Loucy (cell line): ENCODE measurements at regions not wholly inside any gene's neighbourhood (a gene's known extent, or its start where the extent isn't known, plus 50 kb on each side); places are given as distances from the start of the nearest gene placed in this dataset.

Experiments
- H2AFZ ChIP-seq: fragments of 200-600 bp; sonication (generic); 2 replicates; pipeline ENCODE4 v1.6.0; 2016; ENCODE audit warnings: antibody characterized with exemption, mild to moderate bottlenecking, low read length, moderate library complexity
- H3F3A ChIP-seq: fragments of 200-600 bp; 2 replicates; pipeline ENCODE4 v1.6.0; 2016; ENCODE audit warnings: antibody characterized with exemption, low read depth, mild to moderate bottlenecking
- H3K27me3 ChIP-seq: fragments of 200-600 bp; sonication (generic); 2 replicates; pipeline ENCODE4 v1.6.1; 2014; ENCODE audit warnings: low read length, mild to moderate bottlenecking; ENCODE audit not compliant: insufficient read depth, poor library complexity, severe bottlenecking
- H3K36me3 ChIP-seq: fragments of 200-600 bp; sonication (generic); 2 replicates; pipeline ENCODE4 v1.6.1; 2016; ENCODE audit warnings: low read length; ENCODE audit not compliant: insufficient read depth
- H3K4me1 ChIP-seq: fragments of 200-600 bp; sonication (generic); 2 replicates; pipeline ENCODE4 v1.5.1; 2014; ENCODE audit warnings: low read length, mild to moderate bottlenecking; ENCODE audit not compliant: insufficient read depth, poor library complexity, severe bottlenecking
- H3K4me2 ChIP-seq: fragments of 200-600 bp; sonication (generic); 2 replicates; pipeline ENCODE4 v1.6.0; 2014; ENCODE audit warnings: antibody characterized with exemption, low read length, low read depth, mild to moderate bottlenecking; ENCODE audit not compliant: poor library complexity, severe bottlenecking
- H3K4me3 ChIP-seq: fragments of 200-600 bp; sonication (generic); 2 replicates; pipeline ENCODE4 v1.5.1; 2014; ENCODE audit warnings: low read length, mild to moderate bottlenecking, mixed read lengths; ENCODE audit not compliant: poor library complexity, severe bottlenecking
- H3K79me2 ChIP-seq: fragments of 200-600 bp; sonication (generic); 2 replicates; pipeline ENCODE4 v1.6.1; 2014; ENCODE audit warnings: low read length; ENCODE audit not compliant: insufficient read depth
- H3K9ac ChIP-seq: fragments of 200-600 bp; sonication (generic); 2 replicates; pipeline ENCODE4 v1.6.0; 2014; ENCODE audit warnings: mild to moderate bottlenecking, low read depth, low read length, moderate library complexity; ENCODE audit not compliant: poor library complexity, severe bottlenecking
- H3K9me2 ChIP-seq: fragments of 200-600 bp; sonication (generic); replicated peaks from 2 replicates; pipeline ENCODE4 v1.6.1; 2016; ENCODE audit warnings: low read depth, low read length, mixed read lengths
- H3K9me3 ChIP-seq: fragments of 200-600 bp; sonication (generic); 2 replicates; pipeline ENCODE4 v1.6.1; 2014; ENCODE audit warnings: mild to moderate bottlenecking, antibody characterized with exemption, low read length, low read depth; ENCODE audit not compliant: insufficient read depth
- H4K20me1 ChIP-seq: fragments of 200-600 bp; sonication (generic); 2 replicates; pipeline ENCODE4 v1.6.0; 2014; ENCODE audit warnings: antibody characterized with exemption, low read length, mild to moderate bottlenecking; ENCODE audit not compliant: insufficient read depth, poor library complexity, severe bottlenecking
- CTCF ChIP-seq: fragments of 200-600 bp; sonication (generic); conservative IDR thresholded peaks from 2 replicates; pipeline ENCODE4 v1.5.1; 2014; ENCODE audit warnings: mild to moderate bottlenecking, antibody characterized with exemption, low read length
- EZH2phosphoT487 ChIP-seq: fragments of 200-600 bp; IDR thresholded peaks from 2 replicates; pipeline ENCODE4 v1.6.1; 2018; ENCODE audit warnings: antibody characterized with exemption, mild to moderate bottlenecking, moderate library complexity, borderline replicate concordance

- no peaks in the 10 kb centered on the region for H3K79me2 ChIP-seq
- H4K20me1 ChIP-seq = no peaks in the 10 kb centered on the region
- no peak overlapping the region for H3K4me3 ChIP-seq
- no peak overlapping the region for H2AFZ ChIP-seq
- H3K4me1 ChIP-seq = no peaks in the 10 kb centered on the region
- H3K9me3 ChIP-seq = no peaks in the 10 kb centered on the region
- H3K9ac ChIP-seq = no peak overlapping the region
- H3F3A ChIP-seq = no peaks in the 10 kb centered on the region
- TF ChIP-seq CTCF (no peak), EZH2phosphoT487 (no peak)
- H3K27me3 ChIP-seq = no peaks in the 10 kb centered on the region
- H3K36me3 ChIP-seq = no peaks in the 10 kb centered on the region
- H3K4me2 ChIP-seq = no peak overlapping the region
- H3K9me2 ChIP-seq = no peaks in the 10 kb centered on the region
Measured at GRCh38 chr18:40216856-40217255, 1738.2 kb upstream of the PIK3C3 start.

DNA sequence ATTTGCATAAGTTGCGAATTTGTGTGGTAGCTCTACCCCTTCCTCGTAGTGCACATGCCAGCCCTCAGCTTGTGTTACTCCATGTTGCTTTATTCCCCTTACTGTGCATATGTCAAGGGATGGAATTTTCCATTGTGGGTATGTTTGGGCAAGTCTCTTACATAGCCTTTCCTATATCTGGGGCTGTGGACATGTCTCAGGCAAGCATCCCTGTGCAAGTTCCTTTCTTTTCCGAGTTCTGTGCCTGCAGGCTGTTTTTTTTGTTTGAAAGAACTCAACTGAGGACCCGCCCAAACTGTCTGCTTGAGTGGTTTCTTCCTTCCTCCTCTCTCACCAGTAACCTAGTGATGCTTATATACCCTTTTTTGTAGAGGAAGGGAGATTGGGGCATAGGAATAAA lies 1739.1 kb upstream of the PIK3C3 start:
- no peak for TF ChIP-seq EZH2phosphoT487
- no peak for TF ChIP-seq CTCF
- no peaks in the 10 kb centered on the region for H3K4me1 ChIP-seq
- no peak overlapping the region for H3K4me2 ChIP-seq
- H3F3A ChIP-seq = no peaks in the 10 kb centered on the region
- no peak overlapping the region for H2AFZ ChIP-seq
- H3K36me3 ChIP-seq = no peaks in the 10 kb centered on the region
- no peaks in the 10 kb centered on the region for H3K27me3 ChIP-seq
- H3K79me2 ChIP-seq = no peaks in the 10 kb centered on the region
- H3K9ac ChIP-seq = no peak overlapping the region
- H3K4me3 ChIP-seq = no peak overlapping the region
- H3K9me3 ChIP-seq = no peaks in the 10 kb centered on the region
- no peaks in the 10 kb centered on the region for H4K20me1 ChIP-seq
- H3K9me2 ChIP-seq = no peaks in the 10 kb centered on the region

DNA sequence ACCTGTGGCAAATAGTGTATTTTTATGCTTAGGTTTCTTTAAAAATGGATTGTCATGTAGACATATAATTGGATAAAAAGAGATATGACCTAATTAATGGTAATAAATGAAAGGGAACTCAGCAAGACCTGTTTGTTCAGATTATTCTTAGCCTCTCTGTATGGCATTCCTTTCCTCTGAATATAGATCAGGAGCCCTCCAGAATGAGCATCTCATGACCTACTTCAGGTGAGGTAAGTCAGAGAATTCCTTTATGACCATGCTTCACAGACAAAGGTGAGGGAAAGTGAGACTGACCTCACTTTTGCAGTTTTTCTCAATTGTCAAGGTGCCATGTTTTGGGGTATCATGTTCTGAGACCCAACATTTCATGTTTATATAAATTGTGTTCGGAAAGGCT lies 1744.3 kb upstream of the PIK3C3 start:
- Histone ChIP-seq H3K9ac (no peak overlapping the region), H3K79me2 (no peaks in the 10 kb centered on the region), H3K4me3 (no peak overlapping the region), H3K4me1 (no peaks in the 10 kb centered on the region), H3K36me3 (no peaks in the 10 kb centered on the region), H4K20me1 (no peaks in the 10 kb centered on the region), H3K4me2 (no peak overlapping the region), H3K27me3 (no peaks in the 10 kb centered on the region), H2AFZ (no peak overlapping the region), H3K9me3 (no peaks in the 10 kb centered on the region), H3K9me2 (no peaks in the 10 kb centered on the region), H3F3A (no peaks in the 10 kb centered on the region)
- TF ChIP-seq CTCF = no peak
- no peak for TF ChIP-seq EZH2phosphoT487
